GM21576 (cell line): ENCODE measurements at regions not wholly inside any gene's neighbourhood (a gene's known extent, or its start where the extent isn't known, plus 50 kb on each side); places are given as distances from the start of the nearest gene placed in this dataset.
"Not testable (repeated sequence)": the region's sequence is repeated elsewhere in the genome, so short reads cannot be mapped to it uniquely, and the experiment has no call there.

Experiments used
- ATAC-seq: cut with Tn5 transposase; IDR thresholded peaks from one replicate; pipeline ENCODE4 v1.9.1; 2021; ENCODE audit warnings: mild to moderate bottlenecking, moderate library complexity; ENCODE audit not compliant: unreplicated experiment

DNA sequence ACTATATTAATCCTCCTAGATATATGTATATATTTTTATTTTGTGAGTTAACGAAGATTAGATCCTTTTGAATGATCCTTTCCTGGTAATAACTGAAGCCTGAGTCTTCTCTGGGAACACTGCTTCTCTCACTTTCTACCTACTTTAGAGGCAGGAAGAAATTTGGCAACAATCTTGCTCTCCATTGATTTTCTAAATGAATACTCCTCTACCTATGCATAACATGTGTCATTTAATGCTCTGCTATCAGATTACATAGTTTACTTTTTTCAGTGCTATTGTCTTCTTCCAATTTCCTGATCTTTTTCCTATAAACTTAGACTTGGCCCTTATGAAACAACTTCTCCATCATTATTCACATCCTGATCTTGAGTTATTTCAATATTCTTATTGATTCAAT is 60.4 kb upstream of the PDHA2 start:
- ATAC-seq: no peak

DNA sequence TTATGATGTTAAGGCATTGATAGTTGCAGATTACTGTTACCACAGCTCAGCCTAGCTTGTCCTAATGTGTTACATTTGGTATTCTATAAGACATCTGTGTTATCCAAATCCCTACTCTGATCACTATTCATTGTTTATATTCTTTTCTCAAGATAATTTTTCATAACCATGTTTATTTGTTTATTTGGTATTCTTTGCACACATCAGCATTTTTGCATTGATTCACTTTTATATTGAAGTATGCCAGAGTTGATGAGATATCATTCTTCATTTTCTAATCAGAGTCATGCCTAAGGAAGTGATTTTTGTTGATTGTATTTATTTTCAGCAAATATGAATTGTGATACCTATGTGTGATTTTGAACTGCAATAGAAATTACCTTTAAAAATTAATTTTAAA is 61.2 kb upstream of the PDHA2 start:
- ATAC-seq: no peak

DNA sequence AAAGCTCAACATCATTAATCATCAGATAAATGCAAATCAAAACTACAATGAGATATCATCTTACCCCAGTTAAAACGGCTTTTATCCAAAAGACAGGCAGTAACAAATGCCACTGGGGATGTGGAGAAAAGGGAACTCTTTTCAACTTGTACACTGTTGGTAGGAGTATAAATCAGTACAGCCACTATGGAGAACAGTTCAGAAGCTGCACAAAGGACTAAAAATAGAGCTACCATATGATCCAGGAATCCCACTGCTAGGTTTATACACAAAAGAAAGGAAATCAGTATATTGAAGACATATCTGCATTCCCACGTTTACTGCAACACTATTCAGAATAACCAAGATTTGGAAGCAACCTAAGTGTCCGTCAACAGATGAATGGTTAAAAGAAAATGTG is 69.3 kb upstream of the PDHA2 start:
- ATAC-seq: not testable (repeated sequence)

DNA sequence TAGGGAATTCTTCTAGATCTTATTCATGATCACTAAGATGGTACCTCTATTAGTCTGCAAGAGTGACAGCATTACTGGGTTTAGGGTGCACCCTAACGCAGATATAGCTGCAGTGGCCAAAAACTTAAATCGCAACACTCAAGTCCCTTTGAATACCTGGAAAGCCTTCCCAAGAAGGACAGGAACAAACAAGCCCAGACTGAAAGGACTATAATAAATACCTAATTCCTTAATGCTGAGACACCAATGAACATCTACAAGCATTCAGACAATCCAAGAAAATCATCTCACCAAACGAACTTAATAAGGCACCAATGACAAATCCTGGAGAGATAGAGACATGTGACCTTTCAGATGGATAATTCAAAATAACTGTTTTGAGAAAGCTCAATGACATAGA is 74.9 kb upstream of the PDHA2 start:
- ATAC-seq: no peak

DNA sequence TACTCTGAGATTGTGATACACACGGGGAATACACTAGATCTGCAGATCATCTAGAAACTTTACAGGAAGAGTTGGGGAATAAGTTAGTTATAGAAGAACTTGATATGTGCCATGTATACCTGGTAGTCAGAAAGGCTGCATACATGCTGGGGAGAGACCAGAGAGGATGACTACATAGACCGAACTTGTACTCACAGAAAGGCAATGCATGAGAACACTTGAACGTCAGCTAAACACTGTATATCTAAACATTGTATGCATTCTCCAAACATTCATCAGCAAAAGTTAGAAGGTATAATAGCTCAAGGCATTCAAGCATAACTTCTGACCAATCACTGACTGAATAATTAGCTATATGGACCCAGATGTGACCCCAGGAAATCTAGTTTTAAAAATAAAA is 78.0 kb upstream of the PDHA2 start:
- ATAC-seq: no peak

DNA sequence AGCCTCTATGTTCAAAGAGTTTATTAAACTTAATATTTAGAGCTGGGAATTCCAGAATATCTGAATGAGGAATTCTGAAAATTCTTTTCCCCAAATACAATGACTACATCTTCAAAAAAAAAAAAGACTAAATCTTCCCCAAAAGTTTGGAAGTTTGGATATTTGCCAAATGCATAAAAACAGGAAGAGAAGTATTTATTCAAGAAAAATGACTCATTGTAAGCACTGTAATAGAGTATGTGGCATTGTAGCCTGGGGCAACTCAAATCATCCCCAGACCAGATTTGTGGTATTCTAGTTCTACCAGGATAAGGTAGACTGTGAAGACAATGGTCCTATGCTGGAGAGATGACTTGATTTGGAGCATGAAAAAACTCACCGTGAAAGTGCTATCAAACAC is 78.5 kb upstream of the PDHA2 start:
- no peak for ATAC-seq

DNA sequence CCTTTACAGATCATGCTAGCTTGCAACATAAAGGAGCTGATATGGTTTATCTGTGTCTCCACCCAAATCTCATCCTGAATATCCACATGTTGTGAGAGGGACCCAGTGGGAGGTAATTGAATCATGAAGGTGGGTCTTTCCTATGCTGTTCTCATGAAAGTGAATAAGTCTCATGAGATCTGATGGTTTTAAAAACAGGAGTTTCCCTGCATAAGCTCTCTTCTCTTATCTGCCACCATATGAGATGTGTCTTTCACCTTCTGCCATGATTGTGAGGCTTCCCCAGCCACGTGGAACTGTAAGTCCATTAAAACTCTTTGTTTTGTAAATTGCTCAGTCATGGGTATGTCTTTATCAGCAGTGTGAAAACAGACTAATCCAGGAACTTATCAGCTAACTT is 79.2 kb upstream of the PDHA2 start:
- ATAC-seq: not testable (repeated sequence)

DNA sequence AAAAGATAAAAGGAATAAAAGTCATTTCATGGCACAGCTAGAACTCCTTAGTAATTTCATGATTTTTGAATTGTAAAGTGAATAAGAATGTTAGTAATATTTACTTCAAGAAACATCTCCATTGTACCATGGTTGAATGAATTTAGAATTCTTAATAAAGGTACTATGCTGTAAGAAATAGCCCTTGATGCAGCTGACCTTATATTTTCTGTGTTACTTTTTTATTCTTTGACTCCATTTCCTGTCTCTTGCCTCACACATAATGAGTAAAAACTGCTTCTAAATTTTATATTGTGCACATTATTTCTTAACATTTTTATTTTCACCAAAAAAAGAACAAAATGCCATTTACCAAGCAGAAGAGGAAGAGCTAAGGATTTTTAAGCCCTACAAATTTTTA is 81.9 kb upstream of the PDHA2 start:
- no peak for ATAC-seq

DNA sequence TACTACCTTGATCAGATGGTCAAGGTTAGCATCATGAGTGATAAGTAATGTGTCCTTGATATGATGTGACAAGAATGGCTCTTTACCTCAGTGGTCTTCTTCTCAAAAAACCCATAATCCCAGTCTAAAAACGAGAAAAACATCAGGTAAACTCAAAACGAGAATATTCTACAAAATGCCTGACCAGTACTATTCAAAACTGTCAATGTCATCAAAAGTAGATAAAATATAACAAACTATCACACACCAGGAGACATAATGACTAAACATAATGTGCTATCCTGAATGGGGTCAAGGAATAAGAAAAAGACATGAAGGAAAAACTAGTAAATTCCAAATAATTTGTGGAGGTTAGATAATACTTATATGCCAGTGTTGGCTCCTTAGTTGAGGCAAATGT is 85.2 kb upstream of the PDHA2 start:
- no peak for ATAC-seq

DNA sequence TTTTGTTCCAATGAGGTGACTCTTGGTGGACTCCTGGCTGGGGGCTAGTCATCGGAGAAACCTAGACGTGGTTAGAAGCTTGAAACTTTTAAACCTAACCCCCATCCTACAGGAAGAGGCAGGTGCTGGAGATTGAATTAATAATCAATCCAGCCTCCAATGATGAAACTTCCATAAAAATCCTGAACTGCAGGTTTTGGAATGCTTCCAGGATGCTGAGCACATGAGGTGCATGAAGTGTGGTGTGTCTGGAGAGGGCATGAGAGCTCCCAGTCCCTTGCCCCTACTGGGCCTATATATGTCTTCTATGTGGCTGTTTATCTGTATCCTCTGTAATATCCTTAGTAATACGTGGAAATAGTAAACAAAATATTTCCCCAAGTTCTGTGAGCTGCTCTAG is 90.7 kb upstream of the PDHA2 start:
- no peak for ATAC-seq

DNA sequence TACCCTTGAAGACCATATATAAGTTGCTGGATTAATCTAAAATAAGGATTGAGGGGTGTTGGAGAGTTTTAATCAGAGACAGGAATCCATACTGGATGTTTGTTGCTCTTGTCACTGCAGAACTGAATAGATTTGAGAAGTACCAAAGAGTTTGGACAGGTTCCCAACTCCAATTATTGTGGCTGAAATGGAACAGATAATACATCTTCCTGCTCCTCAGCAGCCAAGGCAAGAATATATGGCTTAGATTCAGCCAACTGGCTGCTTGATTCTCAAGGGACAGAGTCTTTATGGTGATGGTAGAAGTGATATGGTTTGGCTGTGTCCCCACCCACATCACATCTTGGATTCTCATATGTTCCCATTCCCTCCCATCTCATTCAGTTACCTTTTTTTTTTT is 97.0 kb upstream of the PDHA2 start:
- ATAC-seq: no peak

DNA sequence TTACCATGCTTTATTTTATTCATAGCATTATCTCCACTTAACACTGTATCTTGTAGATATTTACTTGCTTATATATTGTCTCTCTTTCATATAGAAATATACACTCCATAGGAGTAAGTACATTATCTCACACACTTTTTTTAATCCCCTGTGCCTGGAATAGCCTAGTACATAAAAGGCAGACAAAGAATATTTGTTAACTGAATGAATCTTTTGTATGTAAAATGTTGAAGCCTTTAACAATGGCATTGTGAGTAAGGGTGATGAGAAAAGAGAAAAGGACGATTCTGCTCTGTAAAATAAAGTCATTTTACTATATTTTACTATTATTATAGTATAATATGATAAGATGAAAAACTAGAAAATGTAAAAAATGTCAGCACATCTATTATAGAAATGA is 97.7 kb upstream of the PDHA2 start:
- ATAC-seq: no peak

DNA sequence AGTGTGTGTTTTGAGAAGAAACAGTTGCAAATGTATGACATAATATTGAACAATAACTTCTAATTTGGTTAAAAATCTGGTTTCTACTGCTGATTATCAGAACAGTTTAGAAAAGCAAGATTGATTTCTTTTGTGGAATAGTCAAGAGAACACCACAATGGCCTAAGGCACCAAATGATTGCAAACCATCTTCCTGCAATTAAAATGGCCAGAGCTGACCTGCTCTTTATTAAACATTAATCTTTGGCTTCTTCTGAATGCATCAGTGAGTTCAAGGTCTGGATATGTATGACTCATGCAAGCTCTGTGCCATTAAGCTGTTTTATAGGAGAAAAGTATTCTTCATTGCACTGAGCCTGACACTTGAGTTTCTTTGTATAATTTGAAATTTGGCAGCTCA is 107.8 kb upstream of the PDHA2 start:
- no peak for ATAC-seq

DNA sequence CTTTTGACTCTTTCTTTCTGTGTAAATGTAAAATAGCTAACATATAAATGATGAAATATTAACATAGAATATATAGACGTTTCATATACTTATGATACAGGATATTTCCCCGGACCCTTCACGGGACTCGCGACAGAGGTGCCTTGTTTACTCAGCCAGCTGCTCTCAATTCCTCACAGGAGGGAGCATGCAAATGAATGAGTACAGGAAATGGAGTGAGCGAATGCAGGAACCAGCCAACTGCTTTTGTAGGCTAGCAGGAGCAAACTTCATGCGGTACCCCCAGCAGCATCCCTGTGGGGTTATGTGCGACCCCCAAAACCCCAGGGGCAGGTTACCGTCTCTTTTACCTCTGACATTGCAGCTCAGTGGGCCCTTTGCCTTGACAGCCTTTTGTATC is 110.3 kb upstream of the PDHA2 start:
- ATAC-seq: no peak

DNA sequence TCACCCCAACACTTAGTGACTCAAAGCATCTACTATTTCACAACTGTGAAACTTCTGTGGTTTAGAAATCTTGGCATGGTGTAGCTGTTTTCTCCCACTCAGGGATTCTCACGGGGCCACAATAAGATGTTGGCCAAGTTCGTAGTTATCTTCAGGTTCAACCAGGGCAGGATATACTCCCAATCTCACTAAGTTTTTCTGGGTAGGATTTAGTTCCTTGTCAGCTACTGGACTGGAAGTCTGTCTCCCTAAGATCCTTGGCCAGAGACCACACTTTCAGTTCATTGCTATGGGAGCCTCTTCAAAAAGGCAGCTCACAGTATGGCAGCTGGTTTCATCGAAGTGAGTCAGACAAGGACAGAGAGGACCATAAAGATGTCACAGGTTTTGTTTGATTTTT is 111.7 kb upstream of the PDHA2 start:
- no peak for ATAC-seq

DNA sequence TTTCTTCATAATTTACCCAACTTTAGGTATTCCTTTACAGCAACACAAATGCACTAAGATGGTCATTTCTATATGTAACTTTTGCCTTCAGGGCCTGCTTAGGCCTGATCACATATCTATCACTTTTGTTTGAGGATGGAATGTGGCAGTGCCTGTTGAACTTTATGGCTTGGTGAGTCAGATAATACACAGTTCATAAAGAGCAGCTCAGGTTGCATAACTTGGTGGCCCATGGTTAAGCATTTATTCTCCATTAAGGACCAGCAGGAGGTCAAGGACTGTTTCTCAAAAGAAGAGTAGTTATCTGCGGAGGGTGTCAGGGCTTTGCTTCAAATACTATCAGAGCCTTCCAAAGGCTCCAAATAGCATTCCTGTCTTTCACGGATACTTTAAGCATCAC is 124.1 kb upstream of the PDHA2 start:
- ATAC-seq: no peak

DNA sequence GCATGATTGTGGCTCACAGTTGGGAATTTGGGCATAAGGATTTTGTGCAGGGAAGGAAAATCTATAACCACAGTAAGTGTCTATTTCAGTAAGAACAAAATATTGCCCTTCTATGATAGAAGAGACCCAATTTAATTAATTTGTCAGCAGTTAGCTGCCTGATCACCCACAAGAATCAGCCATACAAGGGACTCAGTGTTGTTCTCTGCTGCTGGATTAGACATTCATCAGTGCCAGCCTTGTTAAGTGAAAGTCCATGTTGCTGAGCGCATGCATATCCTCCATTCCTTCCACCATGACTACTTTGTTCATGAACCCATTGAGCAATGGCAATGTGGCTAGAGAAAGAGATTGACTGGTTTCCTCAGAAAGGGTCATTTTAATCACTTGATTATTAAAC is 125.3 kb upstream of the PDHA2 start:
- no peak for ATAC-seq

DNA sequence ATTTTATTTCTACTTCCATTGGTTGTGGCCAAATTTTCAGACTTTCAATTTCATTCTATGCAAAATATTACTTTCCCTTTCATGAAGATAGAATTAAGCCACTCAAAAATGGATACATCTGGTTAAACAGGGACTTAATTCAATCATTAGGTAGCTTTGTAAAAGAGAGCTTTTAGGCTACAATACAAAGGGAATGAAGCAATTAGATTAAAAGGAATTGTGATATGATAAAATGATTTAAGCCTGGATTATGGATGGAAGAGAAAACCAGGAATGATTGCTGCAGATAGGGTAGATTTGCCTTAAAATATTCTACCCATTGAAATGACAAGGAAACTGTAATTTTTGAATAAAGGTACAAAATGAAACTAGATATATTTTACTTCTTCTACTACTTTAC is 134.6 kb upstream of the PDHA2 start:
- ATAC-seq: no peak

DNA sequence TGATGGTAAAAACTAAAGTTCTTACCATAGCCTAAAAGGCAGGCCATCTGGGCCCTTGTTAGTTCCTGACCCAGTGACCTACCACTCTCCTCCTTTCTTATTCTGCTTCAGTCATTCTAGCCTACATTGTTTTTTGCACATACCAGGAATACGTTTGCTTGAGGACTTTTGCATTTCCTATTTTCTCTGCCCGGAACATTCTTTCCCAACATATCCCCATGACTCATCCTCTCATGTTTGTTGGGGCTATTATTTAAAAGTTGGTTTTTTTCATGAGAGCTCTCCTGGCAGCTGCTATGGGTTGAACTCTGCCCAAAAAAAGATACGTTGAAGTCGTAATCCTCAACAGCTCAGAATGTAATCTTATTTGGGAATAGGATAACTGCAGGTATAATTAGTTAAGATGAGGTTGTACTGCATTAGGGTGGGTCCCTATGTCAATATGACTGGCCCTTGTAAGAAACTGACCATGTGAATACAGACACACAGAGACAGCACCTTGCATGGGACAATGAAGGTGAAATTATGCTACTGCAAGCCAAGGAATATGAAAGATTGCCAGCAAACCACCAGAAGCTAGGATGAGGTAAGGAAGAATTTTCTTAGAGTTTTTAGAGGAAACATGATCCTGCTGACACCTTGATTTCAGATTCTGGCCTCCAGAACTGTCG is 138.3 kb upstream of the PDHA2 start:
- no peak for ATAC-seq

DNA sequence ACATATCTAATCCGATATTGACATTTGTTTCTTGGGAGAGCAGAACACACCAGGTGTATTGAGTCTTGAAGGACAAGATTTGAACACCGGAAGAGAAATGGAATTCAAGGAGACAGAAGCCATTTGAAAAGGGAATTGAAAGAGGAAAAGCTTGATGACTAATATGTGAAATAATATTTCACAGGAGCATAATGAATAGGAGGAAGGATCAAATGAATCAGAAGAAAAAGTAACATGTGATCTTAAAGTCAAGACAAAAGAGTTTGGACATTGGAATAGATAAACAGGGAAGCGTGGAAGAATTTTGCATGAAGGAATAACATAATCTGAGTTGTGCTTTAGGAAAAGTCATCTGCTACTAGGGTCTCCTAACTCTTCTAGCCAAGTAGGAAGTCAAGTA is 145.5 kb upstream of the PDHA2 start:
- no peak for ATAC-seq

DNA sequence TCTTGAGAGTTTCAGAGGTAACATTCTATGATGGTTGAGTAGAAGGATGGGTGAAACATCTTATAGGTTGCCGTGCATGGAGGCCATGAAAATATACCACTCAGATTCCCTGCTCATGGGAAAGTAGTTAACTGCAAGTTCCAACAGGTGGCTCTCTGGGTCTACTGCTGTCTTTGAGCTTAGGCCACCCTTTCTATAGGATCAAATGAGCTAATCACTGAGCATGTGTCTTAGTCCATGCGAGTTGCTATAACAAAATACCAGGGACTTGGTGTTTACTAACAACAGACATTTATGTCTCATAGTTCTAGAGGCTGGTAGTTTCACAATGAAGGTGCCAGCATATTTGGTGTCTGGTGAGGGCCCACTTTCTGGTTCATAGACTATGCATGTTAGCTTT is 144.8 kb upstream of the UNC5C start:
- no peak for ATAC-seq

DNA sequence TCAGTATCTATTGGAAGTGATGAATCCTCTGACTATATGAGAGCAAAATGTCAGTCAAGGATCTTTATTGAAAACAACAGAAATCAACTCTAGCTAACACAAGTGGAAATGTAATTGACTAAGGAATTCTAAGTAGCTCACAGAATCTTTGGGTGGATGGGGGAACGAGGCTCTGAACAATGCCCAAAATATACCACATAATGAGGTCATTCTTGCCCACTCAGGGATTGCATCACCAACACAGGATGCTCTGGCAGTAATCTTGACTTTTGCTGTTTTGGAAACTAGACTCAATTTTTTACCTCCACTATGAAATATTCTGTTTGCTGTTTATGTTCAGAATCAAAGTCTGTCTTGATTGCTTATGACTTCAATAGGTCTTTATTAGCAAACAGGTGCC is 127.4 kb upstream of the UNC5C start:
- no peak for ATAC-seq

DNA sequence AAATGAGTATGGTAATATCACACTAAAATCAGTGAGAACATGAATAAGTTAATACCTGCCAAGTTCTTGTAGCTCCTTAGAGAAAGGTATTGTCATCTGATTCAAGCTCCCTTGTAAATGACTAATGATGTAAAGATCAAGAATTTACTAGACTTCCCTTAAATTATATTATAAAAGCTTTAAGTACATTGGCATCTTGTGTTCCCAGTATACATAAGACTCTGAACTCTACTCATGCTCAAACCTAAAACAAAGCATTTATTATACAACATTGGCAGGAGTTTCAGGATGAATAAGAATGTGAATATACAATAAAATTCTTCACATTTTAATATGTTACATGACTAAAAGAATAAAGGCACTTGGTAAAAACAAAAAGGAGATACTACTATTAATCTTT is 126.8 kb upstream of the UNC5C start:
- ATAC-seq: no peak

DNA sequence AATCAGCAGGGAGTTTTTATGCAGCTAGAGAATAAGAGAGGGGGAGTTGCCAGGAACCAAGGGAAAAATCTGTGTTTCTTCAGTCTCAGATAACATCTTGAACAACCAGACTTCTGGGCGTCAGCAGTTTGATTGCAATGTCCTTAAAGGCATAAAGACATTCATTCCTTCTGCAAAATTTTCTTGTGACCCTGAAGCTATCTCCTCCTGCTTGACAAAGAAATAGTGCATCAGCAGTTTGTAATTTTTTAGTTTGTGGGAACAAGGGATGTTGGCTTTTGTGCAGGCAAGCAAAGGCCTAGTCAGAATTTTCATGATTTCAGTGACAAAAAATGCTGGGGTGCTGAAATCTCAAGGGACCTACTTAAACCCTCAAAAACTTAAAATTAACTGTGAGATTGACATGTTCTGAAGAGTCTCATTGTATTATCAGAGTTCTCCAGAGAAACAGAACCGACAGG is 125.8 kb upstream of the UNC5C start:
- ATAC-seq: no peak
